Keratinocyte (primary cell): ENCODE measurements at regions not wholly inside any gene's neighbourhood (a gene's known extent, or its start where the extent isn't known, plus 50 kb on each side); places are given as distances from the start of the nearest gene placed in this dataset.

Experiments
- DNase-seq: peaks from one replicate; pipeline ENCODE4 v3.0.0-alpha.2; 2011; ENCODE audit warnings: low read depth, missing footprints, low spot score
- FAIRE-seq: peaks from 2 replicates; lab custom pipeline; 2011; peaks lifted over from hg19 to GRCh38; lab: Jason Lieb, UNC
- H2AFZ ChIP-seq: 2 replicates; pipeline ENCODE4 v1.6.0; 2012; ENCODE audit warnings: low read length, control low read depth, inconsistent platforms; ENCODE audit not compliant: control insufficient read depth
- H3K27ac ChIP-seq: 2 replicates; pipeline ENCODE4 v1.5.1; 2011; ENCODE audit warnings: low read length; ENCODE audit not compliant: control insufficient read depth, insufficient read depth
- H3K27me3 ChIP-seq: 3 replicates; pipeline ENCODE4 v1.6.0; 2011; ENCODE audit warnings: low read length; ENCODE audit not compliant: control insufficient read depth, insufficient read depth; ENCODE audit errors: extremely low read depth
- H3K36me3 ChIP-seq, 2 experiments: 2 replicates in 1 of 2; 3 replicates in 1 of 2; pipeline ENCODE4 v1.5.1; 2011; ENCODE audit warnings: low read length in 2 of 2, mild to moderate bottlenecking in 1 of 2; ENCODE audit not compliant: control insufficient read depth in 2 of 2, insufficient read depth in 2 of 2; ENCODE audit errors: extremely low read depth in 1 of 2
- H3K4me1 ChIP-seq: 3 replicates; pipeline ENCODE4 v1.5.1; 2011; ENCODE audit warnings: low read length; ENCODE audit not compliant: control insufficient read depth, insufficient read depth; ENCODE audit errors: extremely low read depth
- H3K4me2 ChIP-seq: 3 replicates; pipeline ENCODE4 v1.6.0; 2011; ENCODE audit warnings: low read depth, low read length; ENCODE audit not compliant: control insufficient read depth, insufficient read depth; ENCODE audit errors: extremely low read depth
- H3K4me3 ChIP-seq, 3 experiments: fragments of 200-600 bp in 1 of 3; sonication (generic) in 1 of 3; 2 replicates in 2 of 3; 3 replicates in 1 of 3; pipeline ENCODE4 v1.5.1; 2011 to 2016; ENCODE audit warnings: low read length in 3 of 3, mild to moderate bottlenecking in 3 of 3, control low read depth in 2 of 3, inconsistent platforms in 1 of 3, low read depth in 1 of 3, mixed read lengths in 1 of 3, mixed run types in 1 of 3, moderate library complexity in 1 of 3; ENCODE audit not compliant: control insufficient read depth in 2 of 3, insufficient read depth in 2 of 3; ENCODE audit errors: extremely low read depth in 1 of 3
- H3K79me2 ChIP-seq: 2 replicates; pipeline ENCODE4 v1.6.0; 2012; ENCODE audit warnings: low read length; ENCODE audit not compliant: control insufficient read depth, insufficient read depth
- H3K9ac ChIP-seq: 3 replicates; pipeline ENCODE4 v1.6.0; 2011; ENCODE audit warnings: low read length; ENCODE audit not compliant: control insufficient read depth, insufficient read depth; ENCODE audit errors: extremely low read depth
- H3K9me1 ChIP-seq: 3 replicates; pipeline ENCODE4 v1.6.0; 2011; ENCODE audit warnings: low read length; ENCODE audit not compliant: control insufficient read depth, insufficient read depth; ENCODE audit errors: extremely low read depth
- H3K9me3 ChIP-seq: 2 replicates; pipeline ENCODE4 v1.5.1; 2012; ENCODE audit warnings: low read depth, low read length; ENCODE audit not compliant: control insufficient read depth
- H4K20me1 ChIP-seq: 3 replicates; pipeline ENCODE4 v1.6.0; 2011; ENCODE audit warnings: low read length; ENCODE audit not compliant: control insufficient read depth, insufficient read depth; ENCODE audit errors: extremely low read depth
- CTCF ChIP-seq, 3 experiments: IDR thresholded peaks in 1 of 3; conservative IDR thresholded peaks in 1 of 3; optimal IDR thresholded peaks in 1 of 3; 2 replicates in 2 of 3; 3 replicates in 1 of 3; pipeline versions ENCODE3 to v1.5.1; 2011; ENCODE audit warnings: low read length in 3 of 3, mild to moderate bottlenecking in 3 of 3, moderate library complexity in 2 of 3, control low read depth in 1 of 3, inconsistent platforms in 1 of 3; ENCODE audit not compliant: insufficient read depth in 2 of 3; ENCODE audit errors: extremely low read depth in 1 of 3
- EZH2 ChIP-seq: IDR thresholded peaks from one replicate; pipeline ENCODE4 v1.6.1; 2012; ENCODE audit warnings: inconsistent platforms, mild to moderate bottlenecking, low read length, moderate library complexity
- dilution Hi-C: fragments of 300-500 bp; cut with MboI; formaldehyde crosslinking; loops from one replicate; pipeline ENCODE4 v1.7.0; 2020; ENCODE audit warnings: low sequenced_read_pairs; ENCODE audit not compliant: extremely low pct_ligation_motif_present

GRCh38 chr5:109589986-109590385, 99.7 kb upstream of the MAN2A1 start:
- no peak overlapping the region for H2AFZ ChIP-seq
- no peak overlapping the region for H3K9ac ChIP-seq
- no peak for DNase-seq
- H4K20me1 ChIP-seq, result no peaks in the 10 kb centered on the region
- H3K9me3 ChIP-seq, result no peaks in the 10 kb centered on the region
- H3K27ac ChIP-seq, result no peak overlapping the region
- H3K4me2 ChIP-seq, result no peak overlapping the region
- H3K36me3 ChIP-seq, result no peaks in the 10 kb centered on the region
- H3K79me2 ChIP-seq, result no peaks in the 10 kb centered on the region
- peak in 1 of 3 experiments; percentile 52 for TF ChIP-seq CTCF (optimal IDR thresholded peaks at IDR 0.05 in 1 of 3, IDR thresholded peaks at IDR 0.05 in 1 of 3, conservative IDR thresholded peaks at IDR 0.05 in 1 of 3; ENCODE audit: extremely low read depth in 1 of 3, insufficient read depth in 2 of 3, low read length in 3 of 3)
- no peak for TF ChIP-seq EZH2
- H3K27me3 ChIP-seq, result no peaks in the 10 kb centered on the region
- FAIRE-seq, result no peak
- no peaks in the 10 kb centered on the region for H3K4me1 ChIP-seq
- no peak overlapping the region for H3K4me3 ChIP-seq
- no peaks in the 10 kb centered on the region for H3K9me1 ChIP-seq
- dilution Hi-C loops, result no loop called here

GRCh38 chr5:109589239-109589638, 100.5 kb upstream of the MAN2A1 start:
- Histone ChIP-seq H3K9me1 (no peaks in the 10 kb centered on the region), H3K4me1 (no peaks in the 10 kb centered on the region), H2AFZ (no peak overlapping the region), H3K9me3 (no peaks in the 10 kb centered on the region), H3K27ac (no peak overlapping the region), H3K9ac (no peak overlapping the region), H4K20me1 (no peaks in the 10 kb centered on the region), H3K4me3 (no peak overlapping the region), H3K27me3 (no peaks in the 10 kb centered on the region), H3K4me2 (no peak overlapping the region), H3K79me2 (no peaks in the 10 kb centered on the region), H3K36me3 (no peaks in the 10 kb centered on the region)
- DNase-seq (no peak), FAIRE-seq (no peak)
- TF ChIP-seq EZH2 (no peak), CTCF (optimal IDR thresholded peaks at IDR 0.05 in 1 of 3, IDR thresholded peaks at IDR 0.05 in 1 of 3, conservative IDR thresholded peaks at IDR 0.05 in 1 of 3; ENCODE audit: extremely low read depth in 1 of 3, insufficient read depth in 2 of 3, low read length in 3 of 3) (no peak)
- dilution Hi-C loops, result no loop called here
